Neuron (in vitro differentiated cells): ENCODE measurements at regions not wholly inside any gene's neighbourhood (a gene's known extent, or its start where the extent isn't known, plus 50 kb on each side); places are given as distances from the start of the nearest gene placed in this dataset.

Source experiments
- H2AFZ ChIP-seq: one replicate; pipeline ENCODE4 v1.6.1; 2013; ENCODE audit warnings: low read depth, mild to moderate bottlenecking, inconsistent platforms, low read length, moderate library complexity
- H3K27me3 ChIP-seq: one replicate; pipeline ENCODE4 v1.6.1; 2013; ENCODE audit warnings: low read length; ENCODE audit not compliant: insufficient read depth
- H3K36me3 ChIP-seq: one replicate; pipeline ENCODE4 v1.6.1; 2013; ENCODE audit warnings: low read length; ENCODE audit not compliant: insufficient read depth
- H3K4me1 ChIP-seq: one replicate; pipeline ENCODE4 v1.6.1; 2013; ENCODE audit warnings: low read length; ENCODE audit not compliant: insufficient read depth
- H3K4me3 ChIP-seq: 2 replicates; pipeline ENCODE4 v1.5.1; 2013; ENCODE audit warnings: mild to moderate bottlenecking, low read length, moderate library complexity
- H3K9me3 ChIP-seq: one replicate; pipeline ENCODE4 v1.6.1; 2013; ENCODE audit warnings: low read length

- no peak overlapping the region for H3K4me3 ChIP-seq
These were observed 292.8 kb downstream of the CDC5L start for GRCh38 chr6:44680202-44680720.

GRCh38 chr6:44681761-44682160 is 294.3 kb downstream of the CDC5L start:
- H2AFZ ChIP-seq: no peak overlapping the region
- no peaks in the 10 kb centered on the region for H3K27me3 ChIP-seq
- H3K36me3 ChIP-seq: no peaks in the 10 kb centered on the region
- peaks cover 33% of the 10 kb centered on the region for H3K4me1 ChIP-seq
- H3K4me3 ChIP-seq: no peak overlapping the region
- no peaks in the 10 kb centered on the region for H3K9me3 ChIP-seq

More at GRCh38 chr6:44680202-44680720, 292.8 kb downstream of the CDC5L start:
- no peaks in the 10 kb centered on the region for H3K27me3 ChIP-seq
- H2AFZ ChIP-seq: no peak overlapping the region
- no peaks in the 10 kb centered on the region for H3K36me3 ChIP-seq
- H3K4me1 ChIP-seq: peaks cover 33% of the 10 kb centered on the region
- H3K9me3 ChIP-seq: no peaks in the 10 kb centered on the region

GRCh38 chr6:44682280-44682679 is 294.8 kb downstream of the CDC5L start:
- Histone ChIP-seq H3K4me1 (peaks cover 33% of the 10 kb centered on the region), H3K9me3 (no peaks in the 10 kb centered on the region)

GRCh38 chr6:44682987-44683779 is 295.7 kb downstream of the CDC5L start:
- no peak overlapping the region for H2AFZ ChIP-seq
- peaks cover 33% of the 10 kb centered on the region for H3K4me1 ChIP-seq
- no peaks in the 10 kb centered on the region for H3K27me3 ChIP-seq
- H3K9me3 ChIP-seq: no peaks in the 10 kb centered on the region
- H3K4me3 ChIP-seq: no peak overlapping the region
- H3K36me3 ChIP-seq: no peaks in the 10 kb centered on the region

More at GRCh38 chr6:44682280-44682679, 294.8 kb downstream of the CDC5L start:
- H2AFZ ChIP-seq: no peak overlapping the region
- H3K4me3 ChIP-seq: no peak overlapping the region
- no peaks in the 10 kb centered on the region for H3K27me3 ChIP-seq
- no peaks in the 10 kb centered on the region for H3K36me3 ChIP-seq

- Histone ChIP-seq H3K9me3 (no peaks in the 10 kb centered on the region), H2AFZ (no peak overlapping the region), H3K4me3 (no peak overlapping the region), H3K4me1 (peaks cover 28% of the 10 kb centered on the region), H3K27me3 (no peaks in the 10 kb centered on the region), H3K36me3 (no peaks in the 10 kb centered on the region)
These were observed 297.7 kb downstream of the CDC5L start for GRCh38 chr6:44685213-44685612.

GRCh38 chr6:44696099-44696498 is 308.6 kb downstream of the CDC5L start:
- Histone ChIP-seq H3K4me1 (peaks cover under 1% of the 10 kb centered on the region), H3K4me3 (no peak overlapping the region), H3K9me3 (no peaks in the 10 kb centered on the region), H2AFZ (no peak overlapping the region), H3K27me3 (no peaks in the 10 kb centered on the region), H3K36me3 (no peaks in the 10 kb centered on the region)

- Histone ChIP-seq H3K4me3 (no peak overlapping the region), H2AFZ (no peak overlapping the region), H3K36me3 (no peaks in the 10 kb centered on the region), H3K27me3 (no peaks in the 10 kb centered on the region), H3K9me3 (no peaks in the 10 kb centered on the region), H3K4me1 (peaks cover 6% of the 10 kb centered on the region)
These were observed 309.2 kb downstream of the CDC5L start for GRCh38 chr6:44696686-44697085.

GRCh38 chr6:44697327-44697726 is 309.8 kb downstream of the CDC5L start:
- H3K9me3 ChIP-seq: no peaks in the 10 kb centered on the region
- no peak overlapping the region for H2AFZ ChIP-seq
- peaks cover 13% of the 10 kb centered on the region for H3K4me1 ChIP-seq
- H3K27me3 ChIP-seq: no peaks in the 10 kb centered on the region
- H3K4me3 ChIP-seq: no peak overlapping the region
- no peaks in the 10 kb centered on the region for H3K36me3 ChIP-seq

GRCh38 chr6:44698602-44699001 is 311.1 kb downstream of the CDC5L start:
- H3K36me3 ChIP-seq: no peaks in the 10 kb centered on the region

GRCh38 chr6:44699082-44699481 is 311.6 kb downstream of the CDC5L start:
- peaks cover 14% of the 10 kb centered on the region for H3K4me1 ChIP-seq
- no peaks in the 10 kb centered on the region for H3K27me3 ChIP-seq
- H2AFZ ChIP-seq: no peak overlapping the region
- no peaks in the 10 kb centered on the region for H3K36me3 ChIP-seq
- no peak overlapping the region for H3K4me3 ChIP-seq
- no peaks in the 10 kb centered on the region for H3K9me3 ChIP-seq

More at GRCh38 chr6:44698602-44699001, 311.1 kb downstream of the CDC5L start:
- no peaks in the 10 kb centered on the region for H3K27me3 ChIP-seq
- H3K4me3 ChIP-seq: no peak overlapping the region
- no peak overlapping the region for H2AFZ ChIP-seq
- peaks cover 14% of the 10 kb centered on the region for H3K4me1 ChIP-seq
- H3K9me3 ChIP-seq: no peaks in the 10 kb centered on the region

- Histone ChIP-seq H3K9me3 (no peaks in the 10 kb centered on the region), H2AFZ (no peak overlapping the region)
These were observed 312.3 kb downstream of the CDC5L start for GRCh38 chr6:44699851-44700250.

GRCh38 chr6:44700422-44700821 is 312.9 kb downstream of the CDC5L start:
- Histone ChIP-seq H3K36me3 (no peaks in the 10 kb centered on the region), H3K4me1 (peaks cover 14% of the 10 kb centered on the region), H3K4me3 (no peak overlapping the region), H2AFZ (no peak overlapping the region), H3K9me3 (no peaks in the 10 kb centered on the region), H3K27me3 (no peaks in the 10 kb centered on the region)

More at GRCh38 chr6:44699851-44700250, 312.3 kb downstream of the CDC5L start:
- Histone ChIP-seq H3K4me3 (no peak overlapping the region), H3K4me1 (peaks cover 14% of the 10 kb centered on the region), H3K27me3 (no peaks in the 10 kb centered on the region), H3K36me3 (no peaks in the 10 kb centered on the region)

- no peaks in the 10 kb centered on the region for H3K27me3 ChIP-seq
- H3K4me3 ChIP-seq: no peak overlapping the region
- H3K4me1 ChIP-seq: peaks cover 14% of the 10 kb centered on the region
- H3K9me3 ChIP-seq: no peaks in the 10 kb centered on the region
- no peak overlapping the region for H2AFZ ChIP-seq
- H3K36me3 ChIP-seq: no peaks in the 10 kb centered on the region
These were observed 313.6 kb downstream of the CDC5L start for GRCh38 chr6:44701038-44701636.
